ENCODE measurements at regions not wholly inside any gene's neighbourhood (a gene's known extent, or its start where the extent isn't known, plus 50 kb on each side); places are given as distances from the start of the nearest gene placed in this dataset.

DNA sequence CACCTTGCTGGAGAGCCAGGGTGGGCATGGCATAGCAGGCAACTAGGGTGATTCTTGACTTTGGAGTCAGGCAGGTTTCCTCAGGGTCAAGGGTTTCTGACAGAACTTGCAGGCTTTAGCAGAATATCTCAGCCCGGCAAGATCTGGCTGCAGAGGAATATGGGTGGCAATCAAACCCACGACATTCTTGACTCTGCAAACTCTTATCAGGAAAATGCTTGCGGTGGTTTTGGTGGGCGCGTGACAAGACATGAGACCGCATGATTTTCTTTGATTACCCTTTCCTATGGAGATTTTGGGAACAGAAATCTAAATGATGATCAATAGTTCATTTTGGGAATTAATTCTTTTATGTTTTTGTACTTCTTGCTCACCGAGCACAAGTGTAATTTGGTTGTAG is 449.5 kb downstream of the VRK1 start:
- no peak for DNase-seq (ENCODE audit: low read depth in 2 of 3, low spot score in 2 of 3)

- DNase-seq (ENCODE audit: low read depth in 2 of 3, low spot score in 2 of 3): no peak
Observed at GRCh38 chr14:97248973-97249372, 451.8 kb downstream of the VRK1 start.

GRCh38 chr14:97250931-97251330 is 453.7 kb downstream of the VRK1 start:
- peak in 2 of 3 donors; percentile 14 to 24 for DNase-seq (ENCODE audit: low read depth in 2 of 3, low spot score in 2 of 3)

- DNase-seq (ENCODE audit: low read depth in 2 of 3, low spot score in 2 of 3): peak in 2 of 3 donors; percentile 63 to 86
Observed at GRCh38 chr14:97251491-97252155, 454.4 kb downstream of the VRK1 start.

DNA sequence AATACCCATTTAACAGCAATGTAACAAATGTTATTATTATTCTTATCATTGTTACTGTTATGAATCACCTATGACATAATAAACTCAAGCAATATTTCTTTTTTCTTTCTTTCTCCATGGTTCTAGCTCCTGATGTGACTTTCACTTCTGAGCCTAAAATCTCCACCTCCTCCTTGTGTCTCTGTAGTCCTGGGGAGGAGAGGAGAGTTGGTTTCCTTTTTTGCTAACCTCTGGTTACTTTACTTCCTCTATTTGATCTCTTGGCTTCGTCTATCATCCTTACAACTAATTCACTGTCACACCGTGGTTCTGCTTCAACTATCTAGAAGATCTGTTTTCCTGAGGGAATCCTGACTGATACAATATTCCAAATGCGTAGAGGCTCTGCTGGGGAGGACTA is 456.6 kb downstream of the VRK1 start:
- DNase-seq (ENCODE audit: low read depth in 2 of 3, low spot score in 2 of 3): peak in 2 of 3 donors; percentile 43 to 81

DNA sequence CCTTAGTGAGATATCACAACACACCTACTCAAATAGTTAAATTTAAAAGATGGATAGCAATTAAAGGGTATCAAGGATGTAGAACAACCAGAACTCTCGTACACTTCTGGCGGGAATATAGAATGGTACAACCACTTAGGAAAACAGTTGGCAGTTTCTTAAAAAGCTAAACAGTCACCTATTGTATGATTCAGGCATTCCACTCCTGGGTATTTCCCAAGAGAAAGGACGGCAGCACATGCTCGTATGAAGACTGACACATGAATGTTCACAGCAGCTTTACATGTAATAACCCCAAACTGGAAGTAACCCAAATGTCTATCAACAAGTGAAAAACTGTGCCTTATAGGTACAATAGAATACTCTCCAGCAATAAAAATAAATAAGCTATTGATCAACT is 465.2 kb downstream of the VRK1 start:
- DNase-seq (ENCODE audit: low read depth in 2 of 3, low spot score in 2 of 3): no peak

- DNase-seq (ENCODE audit: low read depth in 2 of 3, low spot score in 2 of 3): no peak
Observed at GRCh38 chr14:97264516-97265230, 467.5 kb downstream of the VRK1 start.

GRCh38 chr14:97266653-97267052 is 469.5 kb downstream of the VRK1 start:
- DNase-seq (ENCODE audit: low read depth in 2 of 3, low spot score in 2 of 3): no peak

- DNase-seq (ENCODE audit: low read depth in 2 of 3, low spot score in 2 of 3): no peak
Observed at GRCh38 chr14:97267509-97267908, 470.3 kb downstream of the VRK1 start.

DNA sequence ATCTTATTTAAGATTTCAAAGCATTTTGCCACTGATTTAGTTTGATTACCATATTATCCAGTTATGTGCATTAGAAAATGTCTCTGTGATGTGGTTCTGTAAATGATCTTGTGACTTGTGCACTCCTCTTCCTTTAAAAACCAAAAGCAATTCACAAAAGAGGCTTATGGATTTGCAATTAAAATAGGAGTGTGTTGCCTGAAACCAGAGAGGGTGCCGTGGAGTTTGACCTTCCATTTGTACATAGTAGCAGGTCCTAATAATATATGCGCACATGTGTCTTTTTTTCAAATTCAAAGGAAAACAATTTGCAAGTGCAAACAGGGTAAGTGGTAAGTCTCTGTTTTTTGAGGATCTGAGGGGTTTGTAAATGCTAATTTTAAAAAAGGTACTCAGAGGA is 470.9 kb downstream of the VRK1 start:
- no peak for DNase-seq (ENCODE audit: low read depth in 2 of 3, low spot score in 2 of 3)

DNA sequence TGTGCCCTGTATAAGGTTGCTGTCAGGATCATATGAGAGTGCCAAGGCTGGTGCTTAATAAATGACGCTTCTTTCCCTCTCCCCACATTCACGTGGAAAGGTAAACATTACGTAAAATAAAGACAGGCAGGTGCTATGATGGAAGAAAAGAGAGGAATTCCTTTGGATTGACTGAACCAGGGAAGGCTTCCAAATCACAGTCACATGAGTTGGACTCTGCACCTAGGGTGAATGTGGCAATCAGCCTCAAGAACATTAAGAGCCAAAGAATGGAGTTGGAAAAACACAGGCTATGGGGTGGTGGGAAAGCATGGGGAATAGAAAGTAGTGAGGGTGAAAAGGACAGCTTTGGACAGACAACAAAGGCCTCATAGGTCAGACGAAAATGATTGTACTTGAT is 473.1 kb downstream of the VRK1 start:
- DNase-seq (ENCODE audit: low read depth in 2 of 3, low spot score in 2 of 3): no peak

DNA sequence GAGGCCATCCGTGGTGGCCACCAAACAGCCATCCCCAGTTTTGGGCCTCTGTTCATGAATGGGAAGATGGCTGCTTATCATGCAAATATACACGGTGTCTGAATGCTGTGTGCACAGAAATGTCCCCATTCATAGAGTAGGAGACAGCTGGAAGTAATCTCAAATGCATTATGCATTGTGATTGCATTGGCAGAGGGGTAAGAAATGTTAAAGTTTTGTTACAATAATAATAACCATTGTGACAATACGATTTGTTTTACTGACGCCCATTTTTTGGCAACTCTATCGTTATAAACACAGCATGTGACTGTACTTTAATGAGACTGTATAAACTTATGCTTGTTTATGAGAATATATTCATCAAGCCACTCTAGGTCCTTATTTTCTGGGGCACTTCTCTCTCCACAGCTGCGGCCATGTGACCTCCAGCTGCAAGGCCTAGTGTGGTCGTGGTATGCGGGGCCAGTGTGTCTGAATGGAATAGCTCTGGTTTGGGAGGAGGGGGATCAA is 474.3 kb downstream of the VRK1 start:
- no peak for DNase-seq (ENCODE audit: low read depth in 2 of 3, low spot score in 2 of 3)

- no peak for DNase-seq (ENCODE audit: low read depth in 2 of 3, low spot score in 2 of 3)
Observed at GRCh38 chr14:97273540-97273939, 476.4 kb downstream of the VRK1 start.

- no peak for DNase-seq (ENCODE audit: low read depth in 2 of 3, low spot score in 2 of 3)
Observed at GRCh38 chr14:97274626-97275025, 477.4 kb downstream of the VRK1 start.

DNA sequence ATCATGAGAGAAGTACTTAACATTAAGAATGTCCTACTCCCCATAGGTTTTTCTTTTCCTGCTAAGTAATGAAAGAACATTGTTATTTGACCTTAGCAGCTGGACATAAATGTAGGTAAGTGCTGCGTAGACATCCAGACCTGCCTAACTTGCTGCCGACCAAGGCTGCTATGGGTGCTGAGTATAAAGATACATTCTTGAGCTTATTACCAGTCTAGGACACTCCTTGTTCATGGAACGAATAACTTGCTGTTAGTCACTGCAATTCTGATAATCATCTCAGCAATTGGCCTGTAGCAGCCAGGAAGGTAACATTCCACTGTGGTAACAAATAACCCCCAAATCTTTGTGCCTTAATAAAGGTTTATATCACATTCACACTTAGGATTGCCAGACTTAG is 478.1 kb downstream of the VRK1 start:
- DNase-seq (ENCODE audit: low read depth in 2 of 3, low spot score in 2 of 3): no peak

DNA sequence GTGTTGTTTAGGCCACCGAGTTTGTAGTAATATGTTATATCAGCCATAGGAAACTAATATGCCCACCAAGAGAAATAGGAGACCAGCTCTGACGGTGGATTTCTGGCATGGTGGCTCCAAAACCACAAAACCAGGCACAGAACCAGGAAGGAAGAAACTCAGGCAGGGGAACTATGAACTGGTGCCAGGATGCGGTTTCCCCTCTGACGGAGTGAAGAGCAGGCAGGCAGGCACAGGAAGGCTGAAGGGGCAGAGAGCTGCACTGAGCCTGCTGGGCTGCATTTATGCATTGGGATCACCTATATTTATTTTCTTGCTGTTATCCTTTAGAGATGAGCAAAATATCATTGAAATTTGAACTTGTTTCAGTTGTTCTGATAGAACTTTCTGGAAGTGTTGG is 479.4 kb downstream of the VRK1 start:
- DNase-seq (ENCODE audit: low read depth in 2 of 3, low spot score in 2 of 3): peak in 2 of 3 donors; percentile 54 to 76

DNA sequence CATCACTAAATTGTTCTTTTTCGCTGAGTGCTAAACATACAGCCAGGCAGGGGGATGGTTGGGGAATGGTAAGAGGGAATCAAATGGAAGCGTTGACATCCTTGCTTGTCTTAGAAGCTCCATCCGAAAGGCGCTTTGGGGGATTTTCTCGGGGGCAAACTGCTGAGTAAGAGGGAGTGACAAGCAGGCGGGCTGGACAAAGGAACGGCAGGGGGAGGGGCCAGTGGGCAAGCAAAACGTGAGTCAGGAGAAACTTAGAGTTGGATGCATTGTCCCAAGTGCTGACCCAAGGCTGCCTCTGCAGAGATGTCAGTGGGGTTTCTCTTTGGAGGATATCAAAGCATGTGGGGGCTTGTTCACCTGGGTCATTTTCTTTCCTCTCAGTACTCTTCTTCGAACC is 480.5 kb downstream of the VRK1 start:
- no peak for DNase-seq (ENCODE audit: low read depth in 2 of 3, low spot score in 2 of 3)

DNA sequence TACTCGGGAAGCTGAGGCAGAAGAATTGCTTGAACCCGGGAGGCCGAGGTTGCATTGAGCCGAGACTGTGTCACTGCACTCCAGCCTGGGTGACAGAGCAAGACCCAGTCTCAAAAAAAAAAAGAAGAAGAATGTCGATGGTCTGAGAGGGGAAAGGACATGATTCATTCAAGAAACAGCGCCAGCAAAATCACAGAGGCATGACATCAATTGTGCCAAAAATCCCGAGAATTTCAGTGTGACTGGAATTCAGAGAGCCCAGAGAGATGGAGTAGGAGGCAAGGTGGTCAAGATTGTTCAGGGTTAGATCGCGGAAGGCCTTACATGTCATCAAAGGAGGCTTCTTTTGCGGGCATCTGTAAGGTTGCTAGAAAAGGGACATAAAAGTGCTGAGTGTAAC is 483.3 kb downstream of the VRK1 start:
- DNase-seq (ENCODE audit: low read depth in 2 of 3, low spot score in 2 of 3): no peak

- no peak for DNase-seq (ENCODE audit: low read depth in 2 of 3, low spot score in 2 of 3)
Observed at GRCh38 chr14:97281741-97282140, 484.6 kb downstream of the VRK1 start.

DNA sequence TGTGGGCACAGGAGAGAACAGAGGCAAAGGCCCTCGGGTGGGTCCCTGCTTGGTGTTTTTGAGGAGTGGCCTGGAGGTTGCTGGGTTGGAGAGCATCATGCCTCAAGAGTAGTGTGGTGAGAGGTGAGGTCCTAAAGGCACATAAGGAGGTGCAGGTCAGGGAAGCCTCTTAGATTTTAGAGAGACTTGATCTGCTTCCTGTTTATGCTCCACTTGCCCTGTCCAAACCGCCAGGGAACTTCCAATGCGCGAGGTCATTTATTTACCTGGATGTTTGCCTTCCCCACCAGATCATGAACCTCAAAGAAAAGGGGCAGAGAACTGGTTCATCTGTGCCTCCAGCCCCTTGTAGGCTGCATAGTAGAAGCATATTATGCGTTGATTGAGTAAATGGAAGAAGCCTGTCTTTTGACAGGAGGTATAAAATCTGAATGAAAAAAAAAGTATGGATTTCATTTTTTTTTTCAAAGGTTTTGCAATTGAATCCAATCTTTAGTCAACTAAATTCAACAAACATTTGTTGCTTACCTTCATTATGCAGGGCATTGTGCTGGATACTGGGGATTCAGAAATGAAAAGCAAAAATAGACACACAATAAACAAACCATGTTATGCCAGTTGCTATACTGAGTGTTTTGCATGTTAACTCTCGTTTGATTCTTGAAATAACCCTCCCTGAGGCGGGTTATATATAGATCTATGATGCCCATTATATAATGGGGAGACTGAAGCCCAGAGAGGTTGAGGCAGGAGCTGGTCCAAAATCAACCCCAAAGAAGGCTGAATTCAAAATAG is 485.2 kb downstream of the VRK1 start:
- no peak for DNase-seq (ENCODE audit: low read depth in 2 of 3, low spot score in 2 of 3)

GRCh38 chr14:97283005-97283403 is 485.8 kb downstream of the VRK1 start:
- no peak for DNase-seq (ENCODE audit: low read depth in 2 of 3, low spot score in 2 of 3)

DNA sequence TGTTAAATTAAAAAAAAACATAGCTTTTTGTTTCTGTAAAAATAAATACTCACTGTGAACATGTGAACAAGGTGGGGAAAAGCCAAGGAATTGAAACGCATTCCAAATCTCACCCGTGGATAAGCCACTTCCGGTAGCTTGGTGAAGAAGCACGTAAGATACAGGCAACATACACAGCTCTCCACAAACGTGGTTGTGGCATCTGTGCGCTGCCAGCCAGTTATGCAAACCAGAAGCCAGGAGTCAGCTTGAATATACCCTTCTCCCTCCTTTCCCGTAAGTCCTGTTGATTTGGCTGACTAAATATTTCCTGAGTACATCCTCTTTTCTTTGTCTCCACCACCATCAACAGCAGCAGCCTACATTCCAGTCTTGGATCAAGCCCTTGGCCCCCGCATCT is 486.2 kb downstream of the VRK1 start:
- no peak for DNase-seq (ENCODE audit: low read depth in 2 of 3, low spot score in 2 of 3)

All from hematopoietic multipotent progenitor cell (in vitro differentiated cells).